ENCODE measurements at regions not wholly inside any gene's neighbourhood (a gene's known extent, or its start where the extent isn't known, plus 50 kb on each side); places are given as distances from the start of the nearest gene placed in this dataset.

- no peak for TF ChIP-seq CHD7 (IDR thresholded peaks at IDR 0.05; ENCODE audit: insufficient replicate concordance, low read length)
Observed at GRCh38 chr13:104170980-104171555, 1104.9 kb upstream of the SLC10A2 start (continued).
